WTC11 (cell line): ENCODE measurements at regions not wholly inside any gene's neighbourhood (a gene's known extent, or its start where the extent isn't known, plus 50 kb on each side); places are given as distances from the start of the nearest gene placed in this dataset.

Source experiments
- ATAC-seq: fragments of 200-7000 bp; cut with Tn5 transposase; 2 replicates; pipeline ENCODE4 v1.10.0; 2021; ENCODE audit warnings: mild to moderate bottlenecking, moderate library complexity
- CTCF ChIA-PET: fragments of 300-600 bp; sonication (Branson Sonifier 250); formaldehyde crosslinking; loops from one replicate; lab custom pipeline; 2021; ENCODE audit warnings: antibody characterized with exemption; lab: Charles Lee
- POLR2A ChIA-PET: fragments of 350-600 bp; sonication (Branson Sonifier 250); formaldehyde crosslinking; loops from one replicate; lab custom pipeline; 2021; ENCODE audit warnings: antibody characterized with exemption; lab: Charles Lee
- DNase-seq: peaks from one replicate; pipeline ENCODE4 v3.0.0; 2021; ENCODE audit warnings: low spot score
- H3K27ac Mint-ChIP-seq: 2 replicates; pipeline ENCODE4 v1.8.0; 2021; ENCODE audit warnings: mixed read lengths
- H3K27me3 Mint-ChIP-seq: 2 replicates; pipeline ENCODE4 v1.8.0; 2021; ENCODE audit warnings: low read depth, mild to moderate bottlenecking, moderate library complexity, mixed read lengths
- H3K36me3 Mint-ChIP-seq: 2 replicates; pipeline ENCODE4 v1.8.0; 2021; ENCODE audit warnings: mixed read lengths
- H3K4me1 Mint-ChIP-seq: 2 replicates; pipeline ENCODE4 v1.8.0; 2022; ENCODE audit warnings: mixed read lengths
- H3K4me3 Mint-ChIP-seq: 2 replicates; pipeline ENCODE4 v1.8.0; 2021; ENCODE audit warnings: mild to moderate bottlenecking, moderate library complexity, mixed read lengths
- H3K9me3 Mint-ChIP-seq: 2 replicates; pipeline ENCODE4 v1.8.0; 2021; ENCODE audit warnings: mixed read lengths
- CREB1 ChIP-seq: sonication (generic); formaldehyde crosslinking; IDR thresholded peaks from 2 replicates; pipeline ENCODE4 v1.8.0; 2023; ENCODE audit warnings: mild to moderate bottlenecking, missing genetic modification reagents
- E2F1 ChIP-seq: sonication (generic); formaldehyde crosslinking; IDR thresholded peaks from 2 replicates; pipeline ENCODE4 v1.8.0; 2022; ENCODE audit warnings: mild to moderate bottlenecking, missing genetic modification reagents
- ETV6 ChIP-seq: sonication (generic); formaldehyde crosslinking; IDR thresholded peaks from 2 replicates; pipeline ENCODE4 v1.8.1; 2022; ENCODE audit warnings: mild to moderate bottlenecking, missing genetic modification reagents
- FOXP1 ChIP-seq: sonication (generic); formaldehyde crosslinking; IDR thresholded peaks from 2 replicates; pipeline ENCODE4 v1.8.0; 2022; ENCODE audit warnings: missing genetic modification reagents, mild to moderate bottlenecking, moderate library complexity, borderline replicate concordance
- IRF2 ChIP-seq: sonication (generic); formaldehyde crosslinking; IDR thresholded peaks from 2 replicates; pipeline ENCODE4 v1.8.0; 2022; ENCODE audit warnings: low read depth, missing genetic modification reagents, borderline replicate concordance
- KAT7 ChIP-seq: sonication (generic); formaldehyde crosslinking; IDR thresholded peaks from 2 replicates; pipeline ENCODE4 v1.8.1; 2023; ENCODE audit warnings: missing genetic modification reagents, mild to moderate bottlenecking, borderline replicate concordance
- MAX ChIP-seq: sonication (generic); formaldehyde crosslinking; IDR thresholded peaks from 2 replicates; pipeline ENCODE4 v1.8.0; 2022; ENCODE audit warnings: mild to moderate bottlenecking, missing genetic modification reagents
- MXD4 ChIP-seq: fragments of 250-450 bp; sonication (Bioruptor Pico); IDR thresholded peaks from 2 replicates; pipeline ENCODE4 v1.8.0; 2021; ENCODE audit warnings: mild to moderate bottlenecking, moderate library complexity, borderline replicate concordance
- MYBL2 ChIP-seq: sonication (generic); formaldehyde crosslinking; IDR thresholded peaks from 2 replicates; pipeline ENCODE4 v1.8.1; 2023; ENCODE audit warnings: mild to moderate bottlenecking, moderate library complexity, missing genetic modification reagents
- NR2C2 ChIP-seq: sonication (generic); formaldehyde crosslinking; IDR thresholded peaks from 2 replicates; pipeline ENCODE4 v1.8.0; 2022; ENCODE audit warnings: mild to moderate bottlenecking, missing genetic modification reagents
- RORB ChIP-seq: fragments of 250-450 bp; sonication (Bioruptor Pico); IDR thresholded peaks from 2 replicates; pipeline ENCODE4 v1.9.0; 2021; ENCODE audit warnings: mild to moderate bottlenecking
- ZBTB21 ChIP-seq: sonication (generic); formaldehyde crosslinking; IDR thresholded peaks from 2 replicates; pipeline ENCODE4 v1.8.1; 2023; ENCODE audit warnings: mild to moderate bottlenecking, missing genetic modification reagents, borderline replicate concordance
- ZNF219 ChIP-seq: sonication (generic); formaldehyde crosslinking; IDR thresholded peaks from 2 replicates; pipeline ENCODE4 v1.8.0; 2023; ENCODE audit warnings: missing genetic modification reagents, mild to moderate bottlenecking, borderline replicate concordance
- ZNF232 ChIP-seq: sonication (generic); formaldehyde crosslinking; IDR thresholded peaks from 2 replicates; pipeline ENCODE4 v1.8.0; 2022; ENCODE audit warnings: mild to moderate bottlenecking, missing genetic modification reagents
- ZNF532 ChIP-seq: fragments of 250-450 bp; sonication (Bioruptor Pico); IDR thresholded peaks from 2 replicates; pipeline ENCODE4 v1.9.0; 2021; ENCODE audit warnings: mild to moderate bottlenecking, borderline replicate concordance
- ZNF671 ChIP-seq: fragments of 250-450 bp; sonication (Bioruptor Pico); IDR thresholded peaks from 2 replicates; pipeline ENCODE4 v1.8.0; 2021; ENCODE audit warnings: mild to moderate bottlenecking
- TF ChIP-seq, protein P1 (sequence below): sonication (generic); formaldehyde crosslinking; IDR thresholded peaks from 2 replicates; pipeline ENCODE4 v1.8.1; 2022; ENCODE audit warnings: missing genetic modification reagents, borderline replicate concordance
- TF ChIP-seq, protein P2 (sequence below): sonication (generic); formaldehyde crosslinking; IDR thresholded peaks from 2 replicates; pipeline ENCODE4 v1.8.1; 2022; ENCODE audit warnings: low read depth, mild to moderate bottlenecking, moderate library complexity, missing genetic modification reagents, borderline replicate concordance
- TF ChIP-seq, protein P3 (sequence below): sonication (generic); formaldehyde crosslinking; IDR thresholded peaks from 2 replicates; pipeline ENCODE4 v1.8.0; 2022; ENCODE audit warnings: missing genetic modification reagents

- Mint-ChIP-seq H3K27ac (no peak overlapping the region), H3K4me1 (0 out of 2 replicates have a peak, but pooled peaks cover 2% of the 10 kb centered on the region), H3K4me3 (no peak overlapping the region), H3K9me3 (no peaks in the 10 kb centered on the region; the same call in 1 of the 2 replicates), H3K27me3 (no peaks in the 10 kb centered on the region), H3K36me3 (no peaks in the 10 kb centered on the region)
- no peak for DNase-seq
- ChIA-PET CTCF (no interaction called here), POLR2A (no interaction called here)
- TF ChIP-seq NR2C2 (no peak), ZNF671 (CRISPR knock-in tag) (no peak), ZNF532 (CRISPR knock-in tag) (no peak), RORB (no peak), FOXP1 (no peak), MYBL2 (CRISPR knock-in tag) (no peak), MAX (CRISPR knock-in tag) (no peak), E2F1 (no peak), MXD4 (CRISPR knock-in tag) (no peak), ETV6 (no peak), ZBTB21 (CRISPR knock-in tag) (no peak)
- TF ChIP-seq, protein P1, sequence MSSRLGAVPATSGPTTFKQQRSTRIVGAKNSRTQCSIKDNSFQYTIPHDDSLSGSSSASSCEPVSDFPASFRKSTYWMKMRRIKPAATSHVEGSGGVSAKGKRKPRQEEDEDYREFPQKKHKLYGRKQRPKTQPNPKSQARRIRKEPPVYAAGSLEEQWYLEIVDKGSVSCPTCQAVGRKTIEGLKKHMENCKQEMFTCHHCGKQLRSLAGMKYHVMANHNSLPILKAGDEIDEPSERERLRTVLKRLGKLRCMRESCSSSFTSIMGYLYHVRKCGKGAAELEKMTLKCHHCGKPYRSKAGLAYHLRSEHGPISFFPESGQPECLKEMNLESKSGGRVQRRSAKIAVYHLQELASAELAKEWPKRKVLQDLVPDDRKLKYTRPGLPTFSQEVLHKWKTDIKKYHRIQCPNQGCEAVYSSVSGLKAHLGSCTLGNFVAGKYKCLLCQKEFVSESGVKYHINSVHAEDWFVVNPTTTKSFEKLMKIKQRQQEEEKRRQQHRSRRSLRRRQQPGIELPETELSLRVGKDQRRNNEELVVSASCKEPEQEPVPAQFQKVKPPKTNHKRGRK (CRISPR knock-in tag), result no peak
- ATAC-seq, result no peak
Observed at GRCh38 chr2:45127891-45128290, 118.6 kb upstream of the SIX2 start.

DNA sequence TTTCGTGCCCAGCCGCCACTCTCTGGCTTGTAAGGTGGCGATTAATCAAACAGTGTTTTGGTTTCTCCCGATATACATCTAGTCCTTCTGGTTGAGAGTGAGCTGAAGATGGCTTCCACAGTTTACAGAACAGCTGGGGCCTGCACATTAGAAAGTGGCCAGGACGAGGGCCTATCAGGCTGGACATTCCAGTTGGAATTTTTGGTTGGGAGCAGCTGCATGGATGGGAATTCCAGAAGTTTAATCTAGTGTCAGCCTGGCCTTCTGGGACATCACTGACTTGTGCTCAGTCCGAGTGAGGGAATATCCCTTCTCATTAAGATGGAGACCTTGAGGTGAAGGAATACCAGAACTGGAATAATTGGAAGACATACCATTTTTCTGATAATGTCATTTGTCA, 118.1 kb upstream of the SIX2 start:
- no peaks in the 10 kb centered on the region; the same call in 1 of the 2 replicates for H3K9me3 Mint-ChIP-seq
- H3K27me3 Mint-ChIP-seq, result no peaks in the 10 kb centered on the region
- no peak overlapping the region for H3K27ac Mint-ChIP-seq
- H3K4me3 Mint-ChIP-seq, result no peak overlapping the region
- no peaks in the 10 kb centered on the region for H3K36me3 Mint-ChIP-seq
- 0 out of 2 replicates have a peak, but pooled peaks cover 2% of the 10 kb centered on the region for H3K4me1 Mint-ChIP-seq
- ATAC-seq (no peak), DNase-seq (no peak)
- POLR2A ChIA-PET, result no interaction called here
- CTCF ChIA-PET, result no interaction called here
- no peak for TF ChIP-seq ZNF532 (CRISPR knock-in tag)
- no peak for TF ChIP-seq MAX (CRISPR knock-in tag)
- no peak for TF ChIP-seq KAT7
- TF ChIP-seq, protein P2, sequence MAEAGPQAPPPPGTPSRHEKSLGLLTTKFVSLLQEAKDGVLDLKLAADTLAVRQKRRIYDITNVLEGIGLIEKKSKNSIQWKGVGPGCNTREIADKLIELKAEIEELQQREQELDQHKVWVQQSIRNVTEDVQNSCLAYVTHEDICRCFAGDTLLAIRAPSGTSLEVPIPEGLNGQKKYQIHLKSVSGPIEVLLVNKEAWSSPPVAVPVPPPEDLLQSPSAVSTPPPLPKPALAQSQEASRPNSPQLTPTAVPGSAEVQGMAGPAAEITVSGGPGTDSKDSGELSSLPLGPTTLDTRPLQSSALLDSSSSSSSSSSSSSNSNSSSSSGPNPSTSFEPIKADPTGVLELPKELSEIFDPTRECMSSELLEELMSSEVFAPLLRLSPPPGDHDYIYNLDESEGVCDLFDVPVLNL (CRISPR knock-in tag), result no peak
- TF ChIP-seq, protein P3, sequence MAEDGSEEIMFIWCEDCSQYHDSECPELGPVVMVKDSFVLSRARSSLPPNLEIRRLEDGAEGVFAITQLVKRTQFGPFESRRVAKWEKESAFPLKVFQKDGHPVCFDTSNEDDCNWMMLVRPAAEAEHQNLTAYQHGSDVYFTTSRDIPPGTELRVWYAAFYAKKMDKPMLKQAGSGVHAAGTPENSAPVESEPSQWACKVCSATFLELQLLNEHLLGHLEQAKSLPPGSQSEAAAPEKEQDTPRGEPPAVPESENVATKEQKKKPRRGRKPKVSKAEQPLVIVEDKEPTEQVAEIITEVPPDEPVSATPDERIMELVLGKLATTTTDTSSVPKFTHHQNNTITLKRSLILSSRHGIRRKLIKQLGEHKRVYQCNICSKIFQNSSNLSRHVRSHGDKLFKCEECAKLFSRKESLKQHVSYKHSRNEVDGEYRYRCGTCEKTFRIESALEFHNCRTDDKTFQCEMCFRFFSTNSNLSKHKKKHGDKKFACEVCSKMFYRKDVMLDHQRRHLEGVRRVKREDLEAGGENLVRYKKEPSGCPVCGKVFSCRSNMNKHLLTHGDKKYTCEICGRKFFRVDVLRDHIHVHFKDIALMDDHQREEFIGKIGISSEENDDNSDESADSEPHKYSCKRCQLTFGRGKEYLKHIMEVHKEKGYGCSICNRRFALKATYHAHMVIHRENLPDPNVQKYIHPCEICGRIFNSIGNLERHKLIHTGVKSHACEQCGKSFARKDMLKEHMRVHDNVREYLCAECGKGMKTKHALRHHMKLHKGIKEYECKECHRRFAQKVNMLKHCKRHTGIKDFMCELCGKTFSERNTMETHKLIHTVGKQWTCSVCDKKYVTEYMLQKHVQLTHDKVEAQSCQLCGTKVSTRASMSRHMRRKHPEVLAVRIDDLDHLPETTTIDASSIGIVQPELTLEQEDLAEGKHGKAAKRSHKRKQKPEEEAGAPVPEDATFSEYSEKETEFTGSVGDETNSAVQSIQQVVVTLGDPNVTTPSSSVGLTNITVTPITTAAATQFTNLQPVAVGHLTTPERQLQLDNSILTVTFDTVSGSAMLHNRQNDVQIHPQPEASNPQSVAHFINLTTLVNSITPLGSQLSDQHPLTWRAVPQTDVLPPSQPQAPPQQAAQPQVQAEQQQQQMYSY (CRISPR knock-in tag), result no peak
- TF ChIP-seq ZNF219 (CRISPR knock-in tag), result no peak
- no peak for TF ChIP-seq IRF2 (CRISPR knock-in tag)
- TF ChIP-seq ZNF232 (CRISPR knock-in tag), result no peak
- no peak for TF ChIP-seq CREB1
